ENCODE measurements at regions not wholly inside any gene's neighbourhood (a gene's known extent, or its start where the extent isn't known, plus 50 kb on each side); places are given as distances from the start of the nearest gene placed in this dataset.

DNA sequence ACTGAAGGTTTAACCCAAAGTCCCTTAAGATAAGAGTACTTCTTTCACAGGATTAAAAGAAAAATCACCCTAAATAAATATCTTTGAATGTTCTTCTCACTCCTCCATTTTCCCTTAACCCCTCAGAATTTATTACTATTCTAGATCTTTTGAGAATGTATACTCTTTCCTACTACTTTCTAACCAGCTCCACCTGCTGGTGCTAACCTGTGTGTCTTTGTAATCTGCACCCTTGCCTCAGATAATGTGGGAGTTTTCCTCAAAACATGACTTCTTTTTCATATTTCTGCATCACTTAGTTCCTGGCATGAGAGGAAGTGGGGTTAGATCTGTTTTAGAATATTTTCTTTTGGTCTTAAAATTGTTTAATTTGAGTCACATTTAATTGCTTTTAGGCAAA is 394.2 kb downstream of the BMP2 start:
- TF ChIP-seq POLR2AphosphoS5 (IDR thresholded peaks at IDR 0.05; ENCODE audit: low read depth, low read length) (no peak), POLR2A (IDR thresholded peaks at IDR 0.05; ENCODE audit: low read depth, low read length) (no peak)

Data from GM12891 (cell line).